Hepatocyte (in vitro differentiated cells): ENCODE measurements at regions not wholly inside any gene's neighbourhood (a gene's known extent, or its start where the extent isn't known, plus 50 kb on each side); places are given as distances from the start of the nearest gene placed in this dataset.
"Not testable (repeated sequence)": the region's sequence is repeated elsewhere in the genome, so short reads cannot be mapped to it uniquely, and the experiment has no call there.

ENCODE experiments used
- DNase-seq: peaks from one replicate; pipeline ENCODE4 v3.0.0-alpha.2; 2016; ENCODE audit warnings: low spot score
- H2AFZ ChIP-seq: fragments of 200-600 bp; sonication (generic); 2 replicates; pipeline ENCODE4 v1.6.0; 2016; ENCODE audit warnings: antibody characterized with exemption, mild to moderate bottlenecking
- H3K27ac ChIP-seq: fragments of 200-600 bp; sonication (generic); 2 replicates; pipeline ENCODE4 v1.5.1; 2016; ENCODE audit warnings: mild to moderate bottlenecking
- H3K27me3 ChIP-seq: fragments of 200-600 bp; sonication (generic); 2 replicates; pipeline ENCODE4 v1.6.1; 2016
- H3K36me3 ChIP-seq: fragments of 200-600 bp; sonication (generic); replicated peaks from 2 replicates; pipeline ENCODE4 v1.5.1; 2016; ENCODE audit warnings: low read depth; ENCODE audit not compliant: insufficient read depth
- H3K4me1 ChIP-seq: fragments of 200-600 bp; sonication (generic); 2 replicates; pipeline ENCODE4 v1.5.1; 2016; ENCODE audit warnings: mild to moderate bottlenecking, moderate library complexity; ENCODE audit not compliant: insufficient read depth
- H3K4me2 ChIP-seq: fragments of 200-600 bp; sonication (generic); 2 replicates; pipeline ENCODE4 v1.6.0; 2016
- H3K4me3 ChIP-seq: fragments of 200-600 bp; sonication (generic); 2 replicates; pipeline ENCODE4 v1.5.1; 2016; ENCODE audit warnings: mild to moderate bottlenecking
- H3K79me2 ChIP-seq: fragments of 200-600 bp; sonication (generic); 2 replicates; pipeline ENCODE4 v1.6.0; 2017; ENCODE audit warnings: mild to moderate bottlenecking
- H3K9me2 ChIP-seq: fragments of 200-600 bp; sonication (generic); replicated peaks from 2 replicates; pipeline ENCODE4 v1.6.0; 2017; ENCODE audit warnings: mild to moderate bottlenecking; ENCODE audit not compliant: insufficient read depth
- H3K9me3 ChIP-seq: fragments of 200-600 bp; sonication (generic); 2 replicates; pipeline ENCODE4 v1.5.1; 2016; ENCODE audit warnings: low read depth, mild to moderate bottlenecking
- H4K20me1 ChIP-seq: fragments of 200-600 bp; sonication (generic); 2 replicates; pipeline ENCODE4 v1.6.0; 2016; ENCODE audit warnings: mild to moderate bottlenecking; ENCODE audit not compliant: insufficient read depth, poor library complexity, severe bottlenecking
- EZH2 ChIP-seq: fragments of 200-600 bp; sonication (generic); IDR thresholded peaks from 2 replicates; pipeline ENCODE4 v1.6.1; 2016; ENCODE audit warnings: antibody characterized with exemption, mild to moderate bottlenecking, borderline replicate concordance
- EZH2phosphoT487 ChIP-seq: fragments of 200-600 bp; sonication (generic); IDR thresholded peaks from one replicate; pipeline ENCODE4 v1.6.1; 2018; ENCODE audit warnings: antibody characterized with exemption, mild to moderate bottlenecking, low read depth, moderate library complexity; ENCODE audit not compliant: unreplicated experiment, severe bottlenecking
- WGBS: methylation state at CpG from one replicate; pipeline ENCODE4 v1.1.6; 2016; ENCODE audit warnings: low lambda C conversion rate; ENCODE audit errors: missing lambda C conversion rate; 5-methylcytosine and 5-hydroxymethylcytosine counted together
- TF ChIP-seq, protein P1 (sequence below): fragments of 200-600 bp; sonication (generic); IDR thresholded peaks from 2 replicates; pipeline ENCODE4 v1.5.1; 2016; ENCODE audit warnings: antibody characterized with exemption, mild to moderate bottlenecking; ENCODE audit not compliant: poor library complexity

DNA sequence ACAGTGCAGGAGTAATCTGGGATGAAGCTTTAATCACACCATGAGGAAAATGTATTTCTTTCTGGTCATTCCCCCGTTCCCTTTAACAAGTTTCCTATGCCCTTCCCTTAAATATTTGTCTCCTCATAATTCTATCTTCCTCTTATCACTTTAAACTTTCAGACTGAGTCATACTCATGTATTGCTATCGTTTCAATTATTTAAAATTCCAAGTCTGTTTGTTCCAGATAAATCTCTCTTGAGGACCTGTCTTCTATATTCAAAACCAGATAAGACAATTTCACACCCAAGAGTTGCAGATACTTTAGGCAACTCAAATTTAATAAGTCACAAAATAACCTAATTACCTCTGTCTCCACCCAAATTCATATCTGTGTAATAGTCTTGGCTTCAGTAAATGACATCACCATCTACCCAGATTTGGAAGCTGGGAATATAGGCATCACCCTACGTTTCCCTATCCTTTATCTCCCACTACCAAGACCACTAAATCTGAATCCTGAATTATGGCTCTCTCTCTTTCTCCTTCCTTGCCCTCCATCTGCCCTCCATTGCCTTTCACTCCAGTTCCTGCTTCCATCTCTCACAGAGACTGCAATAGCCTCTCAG is 220.1 kb downstream of the PYDC2 start:
- WGBS = 56% methylated on average over 3 of the region's 3 CpGs
- Histone ChIP-seq H2AFZ (no peak overlapping the region), H3K27ac (no peak overlapping the region)

DNA sequence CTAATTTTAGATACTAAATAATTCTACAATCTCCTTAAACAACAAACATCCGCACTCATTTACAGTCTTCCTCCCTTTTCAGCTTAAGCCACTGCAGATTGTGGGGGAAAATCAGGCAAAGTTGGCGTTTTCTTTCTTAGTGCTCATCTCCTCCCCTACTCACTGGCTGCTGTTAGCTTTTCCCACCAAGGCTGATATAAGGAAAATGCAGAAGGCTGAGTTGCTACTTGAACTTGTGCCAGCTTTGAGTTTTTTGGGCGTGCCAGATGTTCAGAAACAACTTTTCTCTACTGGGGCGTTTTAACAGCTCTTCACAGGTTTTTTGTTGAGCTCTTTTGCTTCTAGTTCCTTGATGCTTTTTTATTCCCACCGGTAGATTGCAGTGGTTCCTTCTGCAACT is 222.0 kb downstream of the PYDC2 start:
- Histone ChIP-seq H3K9me2 (no peaks in the 10 kb centered on the region), H3K4me3 (no peak overlapping the region), H3K36me3 (no peaks in the 10 kb centered on the region), H4K20me1 (no peaks in the 10 kb centered on the region), H3K79me2 (no peaks in the 10 kb centered on the region), H3K27me3 (no peaks in the 10 kb centered on the region), H3K9me3 (no peaks in the 10 kb centered on the region), H3K4me2 (no peak overlapping the region), H2AFZ (no peak overlapping the region), H3K4me1 (no peaks in the 10 kb centered on the region), H3K27ac (no peak overlapping the region)
- no peak for TF ChIP-seq EZH2
- DNase-seq = no peak
- 81% methylated on average over 5 of the region's 5 CpGs for WGBS

More for the DNA sequence above, 220.1 kb downstream of the PYDC2 start:
- TF ChIP-seq EZH2phosphoT487 = no peak
- no peak for TF ChIP-seq EZH2
- TF ChIP-seq, protein P1, sequence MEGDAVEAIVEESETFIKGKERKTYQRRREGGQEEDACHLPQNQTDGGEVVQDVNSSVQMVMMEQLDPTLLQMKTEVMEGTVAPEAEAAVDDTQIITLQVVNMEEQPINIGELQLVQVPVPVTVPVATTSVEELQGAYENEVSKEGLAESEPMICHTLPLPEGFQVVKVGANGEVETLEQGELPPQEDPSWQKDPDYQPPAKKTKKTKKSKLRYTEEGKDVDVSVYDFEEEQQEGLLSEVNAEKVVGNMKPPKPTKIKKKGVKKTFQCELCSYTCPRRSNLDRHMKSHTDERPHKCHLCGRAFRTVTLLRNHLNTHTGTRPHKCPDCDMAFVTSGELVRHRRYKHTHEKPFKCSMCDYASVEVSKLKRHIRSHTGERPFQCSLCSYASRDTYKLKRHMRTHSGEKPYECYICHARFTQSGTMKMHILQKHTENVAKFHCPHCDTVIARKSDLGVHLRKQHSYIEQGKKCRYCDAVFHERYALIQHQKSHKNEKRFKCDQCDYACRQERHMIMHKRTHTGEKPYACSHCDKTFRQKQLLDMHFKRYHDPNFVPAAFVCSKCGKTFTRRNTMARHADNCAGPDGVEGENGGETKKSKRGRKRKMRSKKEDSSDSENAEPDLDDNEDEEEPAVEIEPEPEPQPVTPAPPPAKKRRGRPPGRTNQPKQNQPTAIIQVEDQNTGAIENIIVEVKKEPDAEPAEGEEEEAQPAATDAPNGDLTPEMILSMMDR = no peak
- Histone ChIP-seq H3K4me2 (no peak overlapping the region), H3K9me3 (no peaks in the 10 kb centered on the region), H3K36me3 (no peaks in the 10 kb centered on the region), H4K20me1 (no peaks in the 10 kb centered on the region), H3K4me1 (no peaks in the 10 kb centered on the region), H3K9me2 (no peaks in the 10 kb centered on the region), H3K4me3 (no peak overlapping the region), H3K27me3 (no peaks in the 10 kb centered on the region), H3K79me2 (no peaks in the 10 kb centered on the region)
- DNase-seq = no peak

DNA sequence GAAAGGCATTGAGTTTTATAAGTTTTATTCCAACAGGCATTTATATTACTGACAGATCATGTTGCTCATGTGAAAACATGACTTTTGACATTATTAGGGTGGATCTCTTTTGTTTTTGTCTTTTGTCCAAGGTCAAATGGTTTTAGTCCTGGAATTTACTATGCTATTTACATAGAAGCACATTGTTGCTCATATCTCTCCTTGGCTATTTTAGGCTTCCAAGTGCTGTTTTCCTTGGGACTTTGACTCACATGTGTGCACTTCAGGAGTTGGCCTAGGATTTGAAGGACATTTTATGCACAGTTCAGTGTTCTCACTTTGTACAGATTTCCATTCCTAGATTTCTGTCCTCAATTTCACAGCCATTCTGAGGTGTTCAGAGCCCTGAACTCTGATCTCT is 225.7 kb downstream of the PYDC2 start:
- no peak overlapping the region for H2AFZ ChIP-seq
- TF ChIP-seq, protein P1 = no peak
- TF ChIP-seq EZH2phosphoT487 = no peak
- no peak for TF ChIP-seq EZH2
- no peaks in the 10 kb centered on the region for H3K79me2 ChIP-seq
- H3K4me2 ChIP-seq = no peak overlapping the region
- no peaks in the 10 kb centered on the region for H4K20me1 ChIP-seq
- H3K36me3 ChIP-seq = no peaks in the 10 kb centered on the region
- no peak overlapping the region for H3K27ac ChIP-seq
- no peaks in the 10 kb centered on the region for H3K9me2 ChIP-seq
- H3K27me3 ChIP-seq = no peaks in the 10 kb centered on the region
- H3K9me3 ChIP-seq = no peaks in the 10 kb centered on the region
- H3K4me3 ChIP-seq = no peak overlapping the region
- DNase-seq = no peak
- H3K4me1 ChIP-seq = no peaks in the 10 kb centered on the region

DNA sequence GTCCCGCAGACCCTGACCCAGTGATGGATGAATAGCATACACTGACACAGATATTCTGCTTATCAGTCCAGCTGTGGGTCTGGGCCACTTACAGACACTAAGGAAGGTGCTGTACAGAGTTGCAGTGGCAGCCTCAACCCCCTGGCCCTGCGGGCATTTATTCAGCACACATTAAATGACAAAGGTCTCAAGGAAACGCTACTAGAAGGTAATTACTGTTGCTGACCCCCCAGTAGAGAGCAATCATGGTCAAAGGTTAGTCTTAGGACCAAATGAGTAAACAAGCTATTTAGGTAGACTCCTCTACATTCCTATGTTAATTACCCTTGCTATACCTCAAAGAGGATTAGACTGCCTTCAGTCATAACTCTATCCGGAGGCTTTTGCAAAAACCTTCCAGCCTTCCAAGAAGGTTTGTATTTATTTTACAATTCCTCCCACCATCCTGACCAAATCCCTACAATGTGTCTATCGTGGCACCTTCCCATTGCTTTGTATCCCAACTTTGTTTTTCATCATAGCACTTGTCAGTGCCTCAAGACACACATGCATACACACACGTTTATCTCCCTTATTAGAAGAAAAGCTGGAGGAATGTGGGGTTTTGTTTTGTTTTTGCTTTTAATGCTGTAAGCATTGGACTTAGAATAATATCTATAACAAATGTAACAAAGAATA is 227.9 kb downstream of the PYDC2 start:
- Histone ChIP-seq H3K27me3 (no peaks in the 10 kb centered on the region), H4K20me1 (no peaks in the 10 kb centered on the region), H3K4me2 (no peak overlapping the region), H3K9me2 (no peaks in the 10 kb centered on the region), H3K79me2 (no peaks in the 10 kb centered on the region), H3K9me3 (no peaks in the 10 kb centered on the region), H3K27ac (no peak overlapping the region), H2AFZ (no peak overlapping the region), H3K4me3 (no peak overlapping the region), H3K36me3 (no peaks in the 10 kb centered on the region), H3K4me1 (no peaks in the 10 kb centered on the region)
- no peak for DNase-seq
- TF ChIP-seq, protein P1 = no peak
- no peak for TF ChIP-seq EZH2phosphoT487
- no peak for TF ChIP-seq EZH2
- WGBS = 61% methylated on average over 6 of the region's 6 CpGs

DNA sequence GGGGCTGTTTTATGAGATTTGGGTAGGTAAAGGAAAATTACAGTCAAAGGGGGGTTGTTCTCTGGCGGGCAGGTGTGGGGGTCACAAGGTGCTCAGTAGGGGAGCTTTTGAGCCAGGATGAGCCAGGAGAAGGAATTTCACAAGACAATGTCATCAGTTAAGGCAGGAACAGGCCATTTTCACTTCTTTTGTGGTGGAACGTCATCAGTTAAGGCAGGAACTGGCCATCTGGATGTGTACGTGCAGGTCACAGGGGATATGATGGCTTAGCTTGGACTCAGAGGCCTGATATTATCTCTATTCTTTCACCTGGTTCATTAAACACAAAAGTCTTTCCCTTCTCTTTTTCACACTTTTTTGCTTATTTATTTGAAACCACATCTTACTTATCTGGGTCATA is 230.2 kb downstream of the PYDC2 start:
- H3K27me3 ChIP-seq, H3K4me3 ChIP-seq, H3K79me2 ChIP-seq, H3K9me3 ChIP-seq, H2AFZ ChIP-seq, H3K9me2 ChIP-seq, H3K4me1 ChIP-seq, DNase-seq, H4K20me1 ChIP-seq, H3K27ac ChIP-seq, H3K4me2 ChIP-seq, H3K36me3 ChIP-seq: not testable (repeated sequence)
- 73% methylated on average over 3 of the region's 3 CpGs for WGBS
